Stimulated activated CD8-positive, alpha-beta memory T cell treated with anti-CD3 and anti-CD28 coated beads, Interleukin-7, amount 100 ng/mL, for 24 hours (primary cell): ENCODE measurements at regions not wholly inside any gene's neighbourhood (a gene's known extent, or its start where the extent isn't known, plus 50 kb on each side); places are given as distances from the start of the nearest gene placed in this dataset.

Source experiments
- DNase-seq: peaks from one replicate; pipeline ENCODE4 v3.0.0-alpha.2; 2020; ENCODE audit warnings: low read depth

DNA sequence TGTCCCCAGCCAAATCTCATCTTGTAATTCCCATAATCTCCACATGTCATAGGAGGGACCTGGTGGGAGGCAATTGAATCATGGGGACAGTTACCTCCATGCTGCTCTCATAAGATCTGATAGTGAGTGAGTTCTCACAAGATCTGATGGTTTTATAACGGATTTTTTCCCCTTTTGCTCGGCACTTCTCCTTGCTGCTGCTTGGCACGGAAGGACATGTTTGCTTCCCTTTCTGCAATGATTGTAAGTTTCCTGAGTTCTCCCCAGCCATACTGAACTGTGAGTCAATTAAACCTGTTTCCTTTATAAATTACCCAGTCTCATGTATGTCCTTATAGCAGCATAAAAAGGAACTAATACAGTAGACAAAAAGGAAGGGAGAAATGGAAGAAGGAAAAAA, 76.7 kb upstream of the CCNG1 start:
- no peak for DNase-seq

DNA sequence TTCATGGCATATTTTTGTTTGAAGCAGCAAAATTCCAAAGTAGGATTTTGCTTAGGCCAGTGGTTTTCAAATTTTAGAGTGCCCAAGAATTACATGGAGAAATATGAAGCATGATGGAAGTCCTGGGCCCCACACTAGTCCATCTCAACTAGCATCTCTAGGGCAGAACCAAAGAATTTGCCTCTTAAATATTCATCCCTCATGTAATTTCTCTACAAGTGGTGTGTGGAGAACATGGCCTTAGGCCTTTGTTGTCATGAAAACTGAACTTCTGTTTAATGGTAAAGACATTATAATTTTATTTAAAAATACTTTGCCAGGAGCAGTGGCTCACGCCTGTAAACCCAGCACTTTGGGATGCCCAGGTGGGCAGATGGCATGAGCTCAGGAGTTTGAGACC, 75.9 kb upstream of the CCNG1 start:
- no peak for DNase-seq

DNA sequence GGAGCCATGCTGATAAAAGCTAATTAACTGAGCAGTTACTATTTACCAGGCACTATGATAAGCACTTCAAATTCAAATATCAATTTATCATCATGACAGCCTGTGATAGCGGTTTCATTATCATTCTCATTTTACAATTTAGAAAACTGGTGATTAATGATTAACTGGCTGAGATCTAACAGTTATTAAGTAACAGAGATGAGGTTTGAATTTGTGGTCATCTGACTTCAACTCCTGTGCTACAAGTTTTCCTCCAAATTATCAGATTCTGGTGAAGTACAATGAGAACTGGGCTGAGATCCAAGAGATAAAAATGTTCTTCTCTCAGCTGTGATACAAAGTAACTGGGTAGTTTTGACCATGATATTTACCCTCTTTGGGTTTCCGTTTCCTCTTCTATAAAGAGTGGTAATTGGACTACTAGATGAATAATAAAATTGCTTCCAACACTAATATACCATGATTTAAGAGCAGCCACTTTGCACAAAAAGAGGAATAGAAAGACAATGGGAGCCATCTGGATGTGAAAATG, 74.5 kb upstream of the CCNG1 start:
- DNase-seq: no peak

DNA sequence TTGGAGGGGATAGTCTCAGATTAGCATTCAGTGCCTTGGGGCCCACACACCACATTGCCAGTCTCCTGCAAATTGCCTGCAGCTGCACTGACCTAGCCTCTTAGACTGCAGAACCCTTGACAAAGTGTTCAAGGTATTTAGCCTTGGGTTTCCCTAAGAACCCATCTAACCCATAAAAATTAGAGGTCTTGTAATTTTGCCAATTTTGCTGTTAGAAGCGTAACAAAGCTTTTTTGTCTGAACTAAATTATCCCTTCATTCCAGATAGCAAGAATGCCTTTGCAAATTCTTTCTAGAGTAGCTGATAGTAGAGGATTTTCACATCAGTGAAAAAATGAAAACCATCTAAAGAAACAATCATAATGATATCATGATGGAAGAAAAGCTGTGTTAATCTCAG, 74.0 kb upstream of the CCNG1 start:
- no peak for DNase-seq

DNA sequence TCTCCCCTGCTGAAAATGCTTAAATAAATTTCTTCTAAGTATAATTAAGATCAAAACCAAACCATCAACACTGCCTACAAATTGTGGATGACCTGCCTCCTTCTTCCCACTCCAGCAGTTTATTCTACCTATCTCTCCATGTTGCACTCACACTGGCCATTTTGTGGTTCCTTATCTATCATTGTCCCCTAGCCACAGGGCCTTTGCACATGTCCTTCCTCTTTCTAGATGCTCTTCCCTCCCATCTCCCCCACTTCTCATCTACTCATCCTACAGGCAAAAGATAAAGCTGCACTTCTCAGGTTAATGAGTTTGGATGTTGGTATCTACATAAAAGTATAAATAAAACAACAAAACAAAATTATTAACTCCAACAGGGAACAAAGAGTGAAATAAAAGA, 70.6 kb upstream of the CCNG1 start:
- no peak for DNase-seq

DNA sequence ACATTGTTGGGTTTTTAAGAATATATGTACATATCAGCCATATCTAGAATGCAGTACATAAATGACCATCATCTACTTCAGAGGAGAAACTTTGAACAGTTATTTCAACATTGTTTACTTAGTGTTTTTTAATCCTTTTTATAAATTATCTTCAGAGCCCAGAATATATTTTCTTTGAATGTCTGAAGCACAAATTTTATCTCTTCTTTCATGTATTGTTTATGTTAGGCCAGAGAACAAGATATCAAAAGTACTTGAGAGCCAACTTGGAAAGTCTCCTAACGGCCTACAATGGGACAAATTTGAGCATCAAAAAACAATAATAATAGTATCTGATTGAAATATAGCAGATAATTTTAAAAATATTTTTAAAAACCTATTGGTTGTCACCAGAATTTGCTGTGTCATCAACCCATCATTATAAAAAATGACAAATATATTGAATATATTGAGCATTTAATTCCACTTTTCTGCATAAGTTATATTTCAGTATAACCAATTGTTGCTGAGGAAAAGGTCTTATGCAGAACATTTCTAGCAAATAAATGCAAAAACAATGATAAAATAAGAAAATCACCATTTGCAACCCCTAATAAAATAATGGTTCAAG, 67.5 kb upstream of the CCNG1 start:
- DNase-seq: no peak

DNA sequence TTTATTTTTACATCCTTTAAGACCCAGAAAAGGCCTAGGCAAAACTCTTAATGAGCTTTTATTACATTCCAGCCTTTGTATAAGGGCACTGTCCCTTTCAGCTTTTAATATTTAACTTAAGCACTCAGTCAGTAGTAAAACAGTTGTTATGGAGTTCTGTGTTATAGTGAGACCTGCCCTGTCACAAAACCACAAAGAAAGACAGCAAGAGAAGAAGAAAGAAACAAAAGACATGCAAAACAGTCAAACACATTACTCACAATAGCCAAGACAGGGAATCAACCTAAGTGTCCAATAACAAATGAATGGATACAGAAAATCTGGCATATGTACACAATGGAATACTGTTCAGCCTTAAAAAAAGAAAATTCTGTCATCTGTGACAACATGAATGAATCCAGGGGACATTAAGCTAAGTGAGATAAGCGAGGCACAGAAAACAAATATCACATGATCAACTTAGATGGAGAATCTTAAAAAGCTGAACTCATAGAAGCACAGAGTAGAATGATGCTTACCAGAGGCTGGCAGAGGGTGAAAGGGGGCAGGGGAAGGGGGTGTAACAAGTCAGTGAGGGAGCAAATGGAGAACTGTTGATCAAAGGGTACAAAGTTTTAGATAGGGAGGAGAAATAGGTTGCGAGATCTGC, 63.8 kb upstream of the CCNG1 start:
- DNase-seq: no peak

DNA sequence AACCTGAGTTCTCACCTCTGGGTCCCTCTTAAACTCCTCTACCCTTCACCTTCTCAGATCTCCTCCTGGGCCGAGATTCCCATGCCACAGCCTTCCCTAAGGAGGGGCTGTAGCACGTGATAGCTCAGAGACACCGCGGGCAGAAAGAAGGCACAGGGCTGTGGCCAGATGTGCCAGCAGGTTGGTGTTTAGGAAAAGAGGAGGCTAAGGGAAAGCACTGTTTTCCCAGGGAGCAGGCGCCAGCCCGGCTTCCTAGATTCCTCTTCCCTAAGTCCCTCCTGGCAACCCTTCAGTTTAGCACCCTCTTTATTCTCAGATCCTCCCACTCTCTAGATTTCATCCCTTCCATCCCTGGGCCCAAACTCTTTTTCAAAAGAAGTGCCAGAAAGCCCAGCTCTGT, 59.4 kb upstream of the CCNG1 start:
- no peak for DNase-seq

DNA sequence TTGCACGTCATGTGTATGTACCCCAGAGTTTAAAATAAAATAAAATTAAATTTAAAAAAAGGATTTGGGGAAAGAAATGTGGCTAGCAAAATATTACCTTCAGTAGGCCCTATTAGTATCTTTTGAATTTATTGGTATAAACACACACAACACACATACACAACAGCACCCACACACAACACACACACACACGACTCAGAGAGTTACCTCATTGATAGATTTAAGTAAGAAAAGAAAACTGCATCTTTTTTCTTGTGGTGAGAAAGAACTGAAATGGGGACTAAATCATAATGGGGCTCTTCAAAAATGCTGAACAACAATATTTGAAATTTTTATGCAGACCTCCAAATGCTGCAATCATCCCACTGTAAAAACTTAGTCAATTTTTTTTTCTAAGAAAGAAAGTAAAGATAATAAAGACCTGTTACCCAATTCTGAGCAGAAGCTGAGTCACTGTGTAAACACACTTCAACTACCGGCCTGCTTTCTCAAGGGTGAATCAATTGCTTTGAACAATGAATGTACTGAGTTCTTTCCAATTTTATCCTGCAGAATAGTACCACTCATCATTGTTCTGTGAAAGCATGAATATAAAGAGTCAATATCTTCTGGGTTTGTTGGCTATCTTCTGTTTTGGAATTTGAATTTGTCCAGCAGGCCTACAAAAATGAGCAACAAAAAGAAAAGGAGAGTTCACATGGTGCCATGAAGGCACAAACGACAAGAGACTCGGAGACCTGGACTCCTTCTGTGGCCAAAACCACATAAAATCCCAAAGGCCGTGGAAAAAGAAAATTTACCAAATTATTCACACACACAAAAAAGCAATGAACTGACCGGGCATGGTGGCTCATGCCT, 57.9 kb upstream of the CCNG1 start:
- no peak for DNase-seq

DNA sequence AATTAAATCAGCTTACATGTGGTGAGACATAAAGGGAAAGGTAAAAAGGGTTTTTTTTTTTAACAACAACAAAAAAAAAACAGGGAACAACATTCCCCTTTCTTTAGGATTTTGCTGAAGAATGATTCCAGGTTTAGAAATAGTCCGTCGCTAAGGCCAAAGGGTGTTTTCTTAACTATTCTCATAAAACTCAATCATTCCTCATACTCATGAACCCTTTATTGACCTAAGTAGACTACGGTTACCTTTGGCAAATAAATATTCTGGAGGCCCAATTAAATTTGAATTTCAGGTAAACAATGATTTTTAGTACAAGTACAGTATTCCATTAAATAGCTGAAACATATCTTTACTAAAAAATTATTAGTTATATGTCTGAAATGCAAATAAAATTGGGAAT, 55.6 kb upstream of the CCNG1 start:
- DNase-seq: no peak

DNA sequence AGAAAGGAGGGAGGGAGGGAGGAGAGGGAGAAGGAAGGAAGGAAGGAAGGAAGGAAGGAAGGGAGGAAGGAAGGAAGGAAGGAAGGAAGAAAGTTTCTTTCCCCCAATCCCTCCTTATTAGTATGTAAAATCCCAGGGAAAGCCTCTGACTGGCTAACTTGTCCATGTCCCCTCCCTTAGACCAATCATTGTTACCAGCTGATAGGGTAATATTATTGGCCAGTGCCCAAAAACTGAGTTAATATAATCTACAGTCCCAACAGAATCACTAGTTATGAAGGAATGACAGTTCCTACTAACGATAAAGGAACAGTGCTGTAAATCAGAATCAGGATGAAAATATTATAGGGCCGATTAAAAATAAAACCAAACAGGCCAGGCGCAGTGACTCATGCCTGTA, 53.6 kb upstream of the CCNG1 start:
- DNase-seq: no peak

DNA sequence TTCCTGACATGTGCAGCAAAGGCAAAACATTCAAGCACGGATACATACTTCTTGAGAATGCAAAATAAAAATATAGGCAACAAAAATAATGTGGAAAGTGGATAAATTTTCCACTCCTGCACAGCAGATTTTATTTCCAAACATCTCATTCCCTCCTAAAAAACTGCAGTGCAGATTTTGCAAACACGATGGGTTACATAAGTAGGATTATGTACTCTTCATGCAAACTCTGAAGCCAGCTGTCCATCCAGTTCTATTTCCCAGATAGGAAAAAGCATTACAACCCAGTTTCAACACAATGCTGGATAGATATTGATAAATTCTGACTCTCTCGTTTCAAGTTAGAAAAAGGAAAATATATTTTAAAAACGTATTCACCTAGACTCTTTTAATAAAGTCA, 52.7 kb upstream of the CCNG1 start:
- DNase-seq: no peak

DNA sequence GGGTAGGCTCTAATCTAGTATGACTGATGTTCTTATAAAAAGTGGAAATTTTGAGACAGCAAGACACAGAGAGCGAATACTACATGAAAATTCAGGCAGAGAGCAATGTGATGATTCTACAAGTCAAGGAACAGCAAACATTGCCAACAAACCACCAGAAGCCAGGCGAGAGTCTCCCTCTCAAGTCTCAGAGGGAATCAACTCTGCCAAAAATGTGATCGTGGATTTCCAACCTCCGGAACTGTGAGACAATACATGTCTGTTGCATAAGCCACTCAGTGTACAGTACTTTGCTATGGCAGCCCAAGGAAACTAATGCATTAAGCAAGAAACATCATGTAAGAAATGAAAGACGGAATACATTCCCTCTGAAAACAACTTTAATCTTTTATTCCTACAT, 52.1 kb upstream of the CCNG1 start:
- no peak for DNase-seq

DNA sequence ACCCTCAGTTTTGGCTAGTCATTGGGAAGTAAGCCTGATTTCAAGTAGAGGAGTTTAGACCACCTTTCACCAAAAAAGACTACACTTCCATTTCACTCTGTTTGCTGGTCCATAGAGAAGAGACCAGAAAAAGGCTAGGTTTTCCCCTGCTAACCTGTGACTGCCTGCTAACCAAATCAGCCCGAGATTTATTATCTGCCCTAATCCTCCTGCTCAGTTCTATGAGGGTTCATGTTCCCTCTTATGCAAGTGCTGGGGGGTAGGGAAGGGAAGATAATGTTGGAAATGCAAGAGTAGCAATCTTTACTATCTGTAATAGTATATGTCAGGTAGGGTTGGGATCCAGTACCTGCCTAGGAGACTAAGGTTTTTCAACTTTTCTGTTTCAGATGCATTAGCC, 51.6 kb upstream of the CCNG1 start:
- no peak for DNase-seq

DNA sequence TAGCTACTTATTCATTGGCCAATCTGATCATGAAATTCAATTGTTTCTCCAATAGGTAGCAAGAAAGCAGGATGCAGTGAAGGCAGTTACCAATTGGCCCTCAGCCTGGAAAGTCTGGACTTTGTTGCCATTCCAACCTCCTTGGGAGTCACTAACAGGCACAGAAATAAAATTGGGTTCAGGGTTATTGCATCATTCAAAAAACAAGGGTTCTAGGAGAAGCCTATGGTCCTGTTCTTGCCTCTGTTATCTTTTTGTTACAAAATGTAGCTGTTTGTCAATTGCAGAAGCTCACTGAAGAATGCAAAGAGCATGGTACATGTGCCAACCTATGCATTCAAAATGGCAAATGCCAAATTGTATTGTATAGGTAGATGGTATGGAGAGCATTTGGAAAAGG, 51.0 kb upstream of the CCNG1 start:
- DNase-seq: no peak

DNA sequence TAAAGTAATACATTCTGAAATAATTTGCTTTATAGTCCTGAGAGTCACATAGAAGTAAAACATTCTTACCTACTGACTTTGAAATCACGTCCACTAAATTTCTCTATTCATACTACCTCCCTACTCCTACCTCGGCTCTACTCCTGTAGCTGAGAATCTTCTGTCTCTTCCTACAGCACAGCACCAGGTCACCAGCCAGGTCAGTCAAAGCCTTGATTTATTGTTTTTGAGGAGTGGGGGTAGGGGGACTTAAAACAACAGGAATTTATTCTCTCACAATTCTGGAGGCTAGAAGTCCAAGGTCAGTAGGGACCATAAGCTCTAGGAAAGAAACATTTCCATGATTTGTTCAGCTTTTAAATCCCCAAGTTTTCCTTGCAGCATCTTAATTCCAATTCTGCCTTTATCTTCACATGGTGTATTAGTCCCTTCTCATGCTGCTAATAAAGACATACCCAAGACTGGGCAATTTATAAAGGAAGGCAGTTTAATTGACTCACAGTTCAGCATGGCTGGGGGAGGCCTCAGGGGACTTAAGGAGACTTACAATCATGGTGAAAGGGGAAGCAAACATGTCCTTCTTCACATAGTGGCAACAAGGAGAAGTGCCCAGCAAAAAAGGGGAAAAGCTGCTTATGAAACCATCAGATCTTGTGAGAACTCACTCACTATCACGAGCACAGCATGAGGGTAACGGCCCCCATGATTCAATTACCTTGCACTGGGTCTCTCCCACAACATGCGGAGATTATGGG, 49.6 kb upstream of the CCNG1 start:
- DNase-seq: no peak
